ENCODE measurements at regions not wholly inside any gene's neighbourhood (a gene's known extent, or its start where the extent isn't known, plus 50 kb on each side); places are given as distances from the start of the nearest gene placed in this dataset.

DNA sequence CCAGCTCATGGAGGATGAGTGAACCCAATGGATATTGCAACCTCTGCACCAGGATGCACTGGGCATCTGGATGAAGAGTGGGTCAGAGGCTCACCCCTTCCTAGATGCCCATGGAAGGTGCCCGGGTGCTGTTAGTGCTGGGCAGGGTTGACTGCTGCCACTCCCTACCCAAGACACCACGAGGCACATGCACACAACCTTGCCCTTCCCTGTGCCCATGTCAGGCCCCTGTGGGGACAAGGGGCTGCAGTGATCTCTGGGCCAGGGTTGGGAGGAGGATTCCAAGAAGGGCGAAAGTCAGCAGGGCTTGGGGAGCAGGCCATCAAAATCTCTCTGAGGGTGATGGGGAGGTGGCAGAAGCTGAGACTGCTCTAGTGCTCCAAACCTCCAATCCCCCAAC, 309.7 kb upstream of the ST6GAL2 start:
- Histone ChIP-seq H3K79me2 (ENCODE audit: insufficient read depth, low read length) (no peaks in the 10 kb centered on the region), H3K27me3 (ENCODE audit: insufficient read depth, low read length, poor library complexity) (no peaks in the 10 kb centered on the region), H4K20me1 (ENCODE audit: insufficient read depth, low read length) (no peaks in the 10 kb centered on the region; the same call in 1 of the 2 replicates), H3K9me3 (ENCODE audit: insufficient read depth, low read length, severe bottlenecking) (no peaks in the 10 kb centered on the region), H3K9ac (ENCODE audit: low read depth, low read length) (no peak overlapping the region), H3K4me2 (ENCODE audit: insufficient read depth, low read length) (no peak overlapping the region), H3K4me3 (ENCODE audit: low read depth in 1 of 2, low read length in 2 of 2) (no peak overlapping the region), H3K36me3 (ENCODE audit: insufficient read depth, low read length) (no peaks in the 10 kb centered on the region), H3K27ac (ENCODE audit: low read length) (no peak overlapping the region), H3K4me1 (ENCODE audit: insufficient read depth, low read length) (no peaks in the 10 kb centered on the region), H2AFZ (ENCODE audit: low read depth, low read length) (no peak overlapping the region)
- TF ChIP-seq, protein P1, sequence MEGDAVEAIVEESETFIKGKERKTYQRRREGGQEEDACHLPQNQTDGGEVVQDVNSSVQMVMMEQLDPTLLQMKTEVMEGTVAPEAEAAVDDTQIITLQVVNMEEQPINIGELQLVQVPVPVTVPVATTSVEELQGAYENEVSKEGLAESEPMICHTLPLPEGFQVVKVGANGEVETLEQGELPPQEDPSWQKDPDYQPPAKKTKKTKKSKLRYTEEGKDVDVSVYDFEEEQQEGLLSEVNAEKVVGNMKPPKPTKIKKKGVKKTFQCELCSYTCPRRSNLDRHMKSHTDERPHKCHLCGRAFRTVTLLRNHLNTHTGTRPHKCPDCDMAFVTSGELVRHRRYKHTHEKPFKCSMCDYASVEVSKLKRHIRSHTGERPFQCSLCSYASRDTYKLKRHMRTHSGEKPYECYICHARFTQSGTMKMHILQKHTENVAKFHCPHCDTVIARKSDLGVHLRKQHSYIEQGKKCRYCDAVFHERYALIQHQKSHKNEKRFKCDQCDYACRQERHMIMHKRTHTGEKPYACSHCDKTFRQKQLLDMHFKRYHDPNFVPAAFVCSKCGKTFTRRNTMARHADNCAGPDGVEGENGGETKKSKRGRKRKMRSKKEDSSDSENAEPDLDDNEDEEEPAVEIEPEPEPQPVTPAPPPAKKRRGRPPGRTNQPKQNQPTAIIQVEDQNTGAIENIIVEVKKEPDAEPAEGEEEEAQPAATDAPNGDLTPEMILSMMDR (IDR thresholded peaks at IDR 0.05; ENCODE audit: borderline replicate concordance, extremely low read depth, low read length, poor library complexity, severe bottlenecking) = no peak
- TF ChIP-seq EZH2 (IDR thresholded peaks at IDR 0.05; ENCODE audit: borderline replicate concordance, low read depth, low read length, severe bottlenecking) = no peak
- ATAC-seq (ENCODE audit: insufficient read depth, low read depth) (no peak), DNase-seq (no peak)

DNA sequence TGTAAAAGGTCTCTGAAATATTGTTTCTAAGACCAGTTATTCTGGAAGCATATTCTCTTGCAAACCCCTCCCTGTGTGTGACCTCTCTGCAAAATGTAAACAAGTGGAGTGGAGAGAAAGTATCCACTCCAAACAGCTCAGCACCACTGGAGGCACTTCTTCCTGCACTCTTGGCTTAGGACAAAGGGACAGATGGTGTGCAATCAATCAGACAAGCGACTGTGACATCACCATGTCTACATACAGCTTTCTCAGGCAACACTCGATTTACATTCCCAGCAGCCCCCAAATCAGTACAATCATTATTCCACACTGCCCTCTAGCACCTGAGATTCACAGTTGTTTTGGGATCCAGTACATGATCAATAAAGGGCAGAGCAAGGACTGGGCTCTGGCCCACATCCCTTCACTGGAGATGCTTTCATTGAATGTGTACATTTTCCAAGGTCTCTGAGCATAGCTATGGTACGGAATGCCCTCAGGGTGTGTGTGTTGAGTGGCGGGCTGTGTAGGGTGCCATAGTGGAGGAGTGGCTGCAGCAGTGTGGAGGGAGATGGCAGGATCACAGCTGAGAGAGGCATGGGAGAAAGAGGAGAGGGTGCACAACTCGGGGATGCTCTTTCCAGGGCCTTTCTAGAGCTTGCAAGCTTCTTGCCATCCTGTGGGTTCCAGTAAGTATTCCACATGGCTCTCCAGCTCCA, 311.8 kb upstream of the ST6GAL2 start:
- H3K36me3 ChIP-seq (ENCODE audit: insufficient read depth, low read length) = no peaks in the 10 kb centered on the region
- H3K4me3 ChIP-seq (ENCODE audit: low read depth in 1 of 2, low read length in 2 of 2) = no peak overlapping the region
- no peaks in the 10 kb centered on the region; the same call in 1 of the 2 replicates for H4K20me1 ChIP-seq (ENCODE audit: insufficient read depth, low read length)
- TF ChIP-seq EZH2 (IDR thresholded peaks at IDR 0.05; ENCODE audit: borderline replicate concordance, low read depth, low read length, severe bottlenecking) = no peak
- TF ChIP-seq, protein P1 (IDR thresholded peaks at IDR 0.05; ENCODE audit: borderline replicate concordance, extremely low read depth, low read length, poor library complexity, severe bottlenecking) = no peak
- no peak overlapping the region for H3K4me2 ChIP-seq (ENCODE audit: insufficient read depth, low read length)
- H3K27ac ChIP-seq (ENCODE audit: low read length) = no peak overlapping the region
- no peak for DNase-seq
- ATAC-seq (ENCODE audit: insufficient read depth, low read depth) = no peak
- H3K27me3 ChIP-seq (ENCODE audit: insufficient read depth, low read length, poor library complexity) = no peaks in the 10 kb centered on the region
- H3K9ac ChIP-seq (ENCODE audit: low read depth, low read length) = no peak overlapping the region
- H2AFZ ChIP-seq (ENCODE audit: low read depth, low read length) = no peak overlapping the region
- H3K4me1 ChIP-seq (ENCODE audit: insufficient read depth, low read length) = no peaks in the 10 kb centered on the region
- no peaks in the 10 kb centered on the region for H3K79me2 ChIP-seq (ENCODE audit: insufficient read depth, low read length)
- no peaks in the 10 kb centered on the region for H3K9me3 ChIP-seq (ENCODE audit: insufficient read depth, low read length, severe bottlenecking)

DNA sequence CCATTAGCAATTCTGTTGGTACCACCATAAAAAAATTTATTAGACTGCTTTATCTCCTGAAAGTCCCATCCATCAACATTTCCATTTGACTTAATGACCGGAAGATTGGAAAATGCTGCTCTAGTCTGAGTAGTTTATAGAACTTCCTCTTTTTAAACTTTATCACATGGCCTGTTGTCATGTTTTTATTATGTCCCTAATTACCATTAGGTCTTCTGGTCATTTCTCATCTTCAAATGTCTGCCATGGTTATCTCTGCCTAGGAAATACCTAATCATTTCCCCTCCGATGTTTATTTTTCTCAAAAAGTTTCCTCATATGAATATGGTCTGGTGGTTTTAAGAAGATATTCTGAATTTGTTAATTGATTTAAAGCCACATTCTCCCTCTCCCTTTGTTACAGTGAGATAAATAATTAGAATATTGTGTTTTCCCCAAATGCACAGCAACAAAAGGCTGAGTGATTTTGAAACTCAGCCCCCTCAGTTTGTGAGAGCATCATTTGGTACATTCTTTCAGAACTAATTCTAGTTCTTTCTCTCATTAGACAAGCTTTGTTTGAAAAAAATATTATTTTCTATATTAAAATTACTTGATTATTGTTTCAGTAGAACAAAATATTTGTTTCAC, 317.1 kb upstream of the ST6GAL2 start:
- H3K4me2 ChIP-seq (ENCODE audit: insufficient read depth, low read length) = no peak overlapping the region
- H3K27me3 ChIP-seq (ENCODE audit: insufficient read depth, low read length, poor library complexity) = peaks cover 3% of the 10 kb centered on the region
- H3K9ac ChIP-seq (ENCODE audit: low read depth, low read length) = no peak overlapping the region
- H3K9me3 ChIP-seq (ENCODE audit: insufficient read depth, low read length, severe bottlenecking) = no peaks in the 10 kb centered on the region
- H3K27ac ChIP-seq (ENCODE audit: low read length) = no peak overlapping the region
- no peaks in the 10 kb centered on the region; the same call in 1 of the 2 replicates for H4K20me1 ChIP-seq (ENCODE audit: insufficient read depth, low read length)
- no peak for TF ChIP-seq EZH2 (IDR thresholded peaks at IDR 0.05; ENCODE audit: borderline replicate concordance, low read depth, low read length, severe bottlenecking)
- TF ChIP-seq, protein P1 (IDR thresholded peaks at IDR 0.05; ENCODE audit: borderline replicate concordance, extremely low read depth, low read length, poor library complexity, severe bottlenecking) = no peak
- peaks cover 3% of the 10 kb centered on the region; the same call in 1 of the 2 replicates for H3K4me1 ChIP-seq (ENCODE audit: insufficient read depth, low read length)
- H2AFZ ChIP-seq (ENCODE audit: low read depth, low read length) = no peak overlapping the region
- DNase-seq (no peak), ATAC-seq (ENCODE audit: insufficient read depth, low read depth) (no peak)
- H3K36me3 ChIP-seq (ENCODE audit: insufficient read depth, low read length) = no peaks in the 10 kb centered on the region
- no peaks in the 10 kb centered on the region for H3K79me2 ChIP-seq (ENCODE audit: insufficient read depth, low read length)
- no peak overlapping the region for H3K4me3 ChIP-seq (ENCODE audit: low read depth in 1 of 2, low read length in 2 of 2)
